GM10266 (cell line): ENCODE measurements at regions not wholly inside any gene's neighbourhood (a gene's known extent, or its start where the extent isn't known, plus 50 kb on each side); places are given as distances from the start of the nearest gene placed in this dataset.

Experiments used
- DNase-seq: peaks from one replicate; pipeline ENCODE4 v3.0.0; 2012; ENCODE audit errors: extremely low spot score
- TF ChIP-seq, protein P1 (sequence below): IDR thresholded peaks from 2 replicates; pipeline ENCODE4 v1.5.1; 2012; ENCODE audit warnings: mild to moderate bottlenecking, low read depth; ENCODE audit not compliant: control insufficient read depth, insufficient read depth; ENCODE audit errors: missing control alignments

DNA sequence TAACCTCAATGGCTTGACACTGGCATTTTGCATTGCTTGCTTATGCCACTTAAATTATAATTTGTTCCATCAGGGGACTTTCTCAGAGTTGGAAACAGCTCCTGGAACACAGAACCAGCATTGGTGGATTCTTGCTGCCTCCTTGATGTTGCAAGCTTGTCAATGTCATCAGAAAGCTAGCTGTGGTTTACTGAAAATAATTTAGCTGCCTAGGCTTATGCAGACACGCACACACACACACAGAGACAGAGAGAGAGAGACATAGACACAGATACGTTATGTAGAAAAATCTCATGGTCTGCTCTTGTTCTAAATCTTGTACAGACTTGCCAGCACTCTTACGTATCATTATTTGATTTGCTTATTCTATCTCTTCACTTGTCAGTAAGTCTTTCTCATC, 78.0 kb downstream of the HMHB1 start:
- TF ChIP-seq, protein P1, sequence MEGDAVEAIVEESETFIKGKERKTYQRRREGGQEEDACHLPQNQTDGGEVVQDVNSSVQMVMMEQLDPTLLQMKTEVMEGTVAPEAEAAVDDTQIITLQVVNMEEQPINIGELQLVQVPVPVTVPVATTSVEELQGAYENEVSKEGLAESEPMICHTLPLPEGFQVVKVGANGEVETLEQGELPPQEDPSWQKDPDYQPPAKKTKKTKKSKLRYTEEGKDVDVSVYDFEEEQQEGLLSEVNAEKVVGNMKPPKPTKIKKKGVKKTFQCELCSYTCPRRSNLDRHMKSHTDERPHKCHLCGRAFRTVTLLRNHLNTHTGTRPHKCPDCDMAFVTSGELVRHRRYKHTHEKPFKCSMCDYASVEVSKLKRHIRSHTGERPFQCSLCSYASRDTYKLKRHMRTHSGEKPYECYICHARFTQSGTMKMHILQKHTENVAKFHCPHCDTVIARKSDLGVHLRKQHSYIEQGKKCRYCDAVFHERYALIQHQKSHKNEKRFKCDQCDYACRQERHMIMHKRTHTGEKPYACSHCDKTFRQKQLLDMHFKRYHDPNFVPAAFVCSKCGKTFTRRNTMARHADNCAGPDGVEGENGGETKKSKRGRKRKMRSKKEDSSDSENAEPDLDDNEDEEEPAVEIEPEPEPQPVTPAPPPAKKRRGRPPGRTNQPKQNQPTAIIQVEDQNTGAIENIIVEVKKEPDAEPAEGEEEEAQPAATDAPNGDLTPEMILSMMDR, result no peak
- no peak for DNase-seq

DNA sequence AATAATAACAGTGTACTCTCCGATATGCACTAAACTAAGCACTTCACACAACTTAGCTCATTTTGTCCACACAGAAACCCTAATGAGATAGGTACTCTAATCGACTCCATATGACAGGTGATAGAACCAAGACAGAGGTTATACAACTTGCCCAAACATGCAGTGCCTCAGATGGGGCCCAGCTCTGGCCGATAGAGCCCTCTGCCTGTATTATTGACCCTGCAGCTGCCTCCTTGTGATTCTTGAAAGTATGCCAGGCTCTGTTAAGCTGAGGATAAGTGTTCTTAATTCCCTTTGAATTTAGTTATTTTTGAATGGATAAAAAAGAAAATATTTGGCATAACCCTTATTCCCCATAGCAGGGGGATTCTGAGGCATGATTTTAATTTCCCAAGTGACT, 78.5 kb downstream of the HMHB1 start:
- no peak for DNase-seq
- TF ChIP-seq, protein P1, result no peak

DNA sequence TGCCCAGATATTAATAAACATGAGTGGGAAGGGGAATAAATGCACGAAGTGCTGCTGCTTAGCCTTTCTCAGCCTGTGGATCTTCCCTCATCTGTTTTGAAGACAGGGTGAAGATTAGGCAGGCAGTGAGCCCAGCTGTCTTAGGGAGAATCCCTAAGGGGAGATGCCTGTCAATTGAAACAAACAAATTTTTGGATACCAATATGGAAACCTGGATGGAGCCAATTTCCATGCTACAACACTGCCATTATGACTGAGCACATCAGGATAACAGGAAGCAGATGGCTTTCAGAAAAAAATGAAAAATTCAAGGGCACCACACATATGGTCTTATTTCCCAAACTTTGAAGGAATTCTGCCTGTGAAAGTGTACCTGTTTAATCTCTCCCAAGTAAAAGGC, 80.3 kb downstream of the HMHB1 start:
- no peak for DNase-seq
- TF ChIP-seq, protein P1, result no peak

DNA sequence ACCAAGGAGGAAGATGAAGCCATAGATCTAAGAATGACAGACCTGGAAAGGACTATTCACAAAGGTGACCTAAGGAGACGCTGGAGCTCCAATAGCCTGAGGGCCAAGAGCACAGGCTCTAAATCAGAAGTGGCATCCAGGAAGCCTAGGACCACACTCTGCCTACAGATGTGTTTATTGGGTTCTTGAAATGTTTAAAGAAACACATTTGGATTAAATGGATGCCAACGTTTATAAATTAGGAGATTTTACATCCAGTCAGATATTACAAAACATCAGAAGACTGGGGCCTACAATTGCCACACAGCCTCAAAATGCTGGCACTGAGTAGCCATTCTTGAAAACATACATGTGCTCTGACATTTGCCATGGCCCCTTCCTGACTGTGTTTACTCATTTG, 80.9 kb downstream of the HMHB1 start:
- DNase-seq, result no peak
- TF ChIP-seq, protein P1, result no peak

DNA sequence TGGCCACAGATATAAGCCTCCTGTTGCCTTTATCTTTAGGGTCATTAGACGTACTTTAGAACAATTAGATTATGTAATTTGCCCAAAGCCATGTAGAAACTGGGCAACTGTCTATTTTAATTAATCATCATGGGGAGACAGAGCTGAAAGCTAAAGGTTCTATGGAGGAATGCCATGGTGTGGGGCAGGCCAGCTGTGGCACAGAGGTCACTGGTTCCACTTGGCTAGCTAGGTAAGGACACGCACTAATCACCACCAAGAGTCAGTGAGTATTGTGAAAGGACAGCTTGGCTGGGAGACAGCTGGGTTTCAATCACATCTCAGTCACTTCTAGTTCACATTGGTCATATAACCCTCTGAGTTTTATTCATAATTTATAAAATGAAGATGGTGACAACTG, 81.7 kb downstream of the HMHB1 start:
- TF ChIP-seq, protein P1, result no peak
- no peak for DNase-seq

DNA sequence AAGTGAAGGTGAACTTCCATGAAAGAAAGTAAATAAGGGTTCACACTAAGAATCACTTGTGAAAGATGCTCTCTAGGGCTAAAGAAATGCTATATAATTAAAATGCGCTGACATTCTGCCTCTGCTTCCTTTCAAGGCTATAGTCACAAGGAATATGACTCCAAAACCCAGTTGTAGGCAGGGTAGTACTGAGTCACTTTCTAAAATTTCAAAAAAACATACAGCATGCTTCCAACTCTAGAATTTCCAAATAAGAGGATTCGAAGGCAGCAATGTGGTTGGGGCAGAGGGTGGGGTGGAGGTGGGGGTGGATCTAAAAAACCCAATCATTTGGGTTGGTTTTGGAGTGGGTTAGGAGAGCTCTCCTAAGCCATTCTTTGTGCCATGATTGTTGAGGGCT, 84.6 kb downstream of the HMHB1 start:
- no peak for DNase-seq
- TF ChIP-seq, protein P1, result no peak

DNA sequence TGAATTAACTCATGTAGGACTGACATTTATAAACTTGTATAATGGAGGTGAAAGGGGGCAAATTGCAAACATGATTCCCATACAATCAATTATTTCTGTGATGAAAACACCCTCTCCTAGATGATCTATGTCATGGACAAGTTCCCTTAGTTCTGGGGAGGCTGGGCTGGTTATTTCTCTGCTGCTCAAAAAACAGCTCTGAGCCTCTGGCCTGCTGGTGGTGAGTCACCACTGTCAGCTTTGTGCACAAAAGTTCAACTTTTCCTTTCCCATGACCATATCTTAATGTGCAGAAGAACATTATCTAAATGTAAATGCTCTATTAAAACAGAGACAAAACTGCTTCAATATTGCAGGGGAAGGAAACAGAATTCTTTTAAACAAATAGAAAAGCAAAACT, 85.0 kb downstream of the HMHB1 start:
- no peak for DNase-seq
- TF ChIP-seq, protein P1, result no peak
